ENCODE measurements at regions not wholly inside any gene's neighbourhood (a gene's known extent, or its start where the extent isn't known, plus 50 kb on each side); places are given as distances from the start of the nearest gene placed in this dataset.

DNA sequence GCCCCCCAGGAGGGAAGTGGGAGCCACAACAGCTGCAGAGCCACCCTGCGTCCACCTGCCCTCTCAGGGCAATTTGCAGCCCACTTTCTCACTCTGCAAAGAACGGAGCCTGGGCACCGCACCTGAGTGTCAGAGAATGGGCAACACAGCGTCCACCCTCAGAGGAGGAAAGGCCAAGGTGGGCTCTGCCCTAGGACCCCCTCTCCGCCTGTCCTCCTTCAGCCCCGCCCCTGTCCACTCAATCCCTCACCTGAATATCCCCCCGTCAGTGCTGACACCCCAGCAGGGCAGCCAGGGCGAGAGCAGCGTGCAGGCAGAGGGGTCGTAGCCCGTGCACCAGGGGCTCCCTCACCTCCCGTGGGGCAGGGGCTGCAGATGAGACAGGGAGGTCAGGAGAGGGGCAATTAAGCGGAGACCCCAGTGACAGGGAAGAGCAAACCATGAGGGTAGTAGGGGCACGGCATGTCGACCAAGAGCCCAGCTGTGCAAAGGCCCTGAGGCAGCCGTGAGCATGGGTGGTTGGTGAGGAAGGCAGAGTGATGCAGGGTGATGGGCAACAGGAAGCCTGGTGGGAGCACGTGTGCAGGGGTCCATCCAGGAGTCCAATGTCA is 140.3 kb downstream of the OLFM1 start (continued):
- TF ChIP-seq ZNF24 (IDR thresholded peaks at IDR 0.05): no peak
- TF ChIP-seq ZNF408 (CRISPR knock-in tag; IDR thresholded peaks at IDR 0.05; ENCODE audit: low read depth): no peak
- TF ChIP-seq NFE2L1 (tag; IDR thresholded peaks at IDR 0.05; ENCODE audit: borderline replicate concordance, low read depth): no peak
- TF ChIP-seq NEUROD1 (IDR thresholded peaks at IDR 0.05; ENCODE audit: borderline replicate concordance, low read depth, low read length, partially characterized antibody): no peak
- TF ChIP-seq, protein P1, sequence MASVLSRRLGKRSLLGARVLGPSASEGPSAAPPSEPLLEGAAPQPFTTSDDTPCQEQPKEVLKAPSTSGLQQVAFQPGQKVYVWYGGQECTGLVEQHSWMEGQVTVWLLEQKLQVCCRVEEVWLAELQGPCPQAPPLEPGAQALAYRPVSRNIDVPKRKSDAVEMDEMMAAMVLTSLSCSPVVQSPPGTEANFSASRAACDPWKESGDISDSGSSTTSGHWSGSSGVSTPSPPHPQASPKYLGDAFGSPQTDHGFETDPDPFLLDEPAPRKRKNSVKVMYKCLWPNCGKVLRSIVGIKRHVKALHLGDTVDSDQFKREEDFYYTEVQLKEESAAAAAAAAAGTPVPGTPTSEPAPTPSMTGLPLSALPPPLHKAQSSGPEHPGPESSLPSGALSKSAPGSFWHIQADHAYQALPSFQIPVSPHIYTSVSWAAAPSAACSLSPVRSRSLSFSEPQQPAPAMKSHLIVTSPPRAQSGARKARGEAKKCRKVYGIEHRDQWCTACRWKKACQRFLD (CRISPR knock-in tag; IDR thresholded peaks at IDR 0.05): no peak
- TF ChIP-seq LCOR (CRISPR knock-in tag; IDR thresholded peaks at IDR 0.05): no peak
- no peak for TF ChIP-seq TEAD1 (CRISPR knock-in tag; IDR thresholded peaks at IDR 0.05)
- no peak for TF ChIP-seq FOXM1 (IDR thresholded peaks at IDR 0.05; ENCODE audit: low read depth)
- TF ChIP-seq FOXM1 (CRISPR knock-in tag; IDR thresholded peaks at IDR 0.05; ENCODE audit: low read depth): no peak
- no peak for TF ChIP-seq LARP7 (IDR thresholded peaks at IDR 0.05)

All from K562 (cell line).